Amniotic epithelial cell (primary cell): ENCODE measurements at regions not wholly inside any gene's neighbourhood (a gene's known extent, or its start where the extent isn't known, plus 50 kb on each side); places are given as distances from the start of the nearest gene placed in this dataset.
A peak's percentile ranks its signal among the peaks of the same experiment; 100 is the strongest.

Experiments
- DNase-seq: peaks from one replicate; pipeline ENCODE4 v3.0.0-alpha.2; 2010; ENCODE audit warnings: low read depth

GRCh38 chr13:33711436-33711835, 106.5 kb upstream of the RFC3 start:
- peak; percentile 52 for DNase-seq

DNA sequence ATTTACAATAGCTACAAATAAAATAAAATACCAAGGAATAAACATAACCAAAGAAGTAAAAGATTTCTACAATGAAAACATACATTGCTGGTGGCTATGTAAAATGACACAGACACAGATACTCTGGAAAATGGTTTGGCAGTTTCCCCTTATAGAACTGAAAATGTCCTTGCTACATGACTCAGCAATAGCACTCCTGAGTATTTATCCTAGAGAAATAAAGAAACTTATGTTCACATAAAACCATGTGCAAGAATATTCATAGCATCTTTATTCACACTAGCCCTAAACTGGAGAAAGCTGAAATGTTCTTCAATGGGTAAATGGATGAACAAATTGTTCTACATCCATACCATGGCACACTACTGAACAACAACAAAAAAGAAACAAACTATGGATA, 100.2 kb upstream of the RFC3 start:
- DNase-seq: no peak

GRCh38 chr13:33721724-33722123, 96.2 kb upstream of the RFC3 start:
- DNase-seq: peak; percentile 84

GRCh38 chr13:33722216-33722915, 95.6 kb upstream of the RFC3 start:
- DNase-seq: no peak

DNA sequence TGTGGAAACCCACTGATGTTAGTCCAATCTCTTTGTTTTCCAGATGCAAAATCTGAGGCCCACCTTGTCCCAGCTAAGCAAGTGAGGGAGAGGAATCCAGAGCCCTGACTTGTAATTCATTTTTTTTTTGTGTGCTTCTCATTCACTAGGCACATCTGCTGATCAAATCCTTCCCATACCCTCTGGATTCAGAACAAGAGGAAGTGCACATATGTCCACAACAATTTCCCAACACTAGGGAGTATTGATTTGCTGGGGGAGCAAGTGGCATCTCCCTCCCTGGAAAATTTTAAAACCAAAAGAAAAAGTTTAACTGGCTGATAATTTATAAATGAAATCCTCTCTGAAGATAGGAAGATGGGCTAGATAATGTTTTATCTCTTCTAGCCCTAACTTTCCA, 94.6 kb upstream of the RFC3 start:
- DNase-seq: no peak

- peak; percentile 89 for DNase-seq
Observed at GRCh38 chr13:33723772-33724435, 94.0 kb upstream of the RFC3 start.

DNA sequence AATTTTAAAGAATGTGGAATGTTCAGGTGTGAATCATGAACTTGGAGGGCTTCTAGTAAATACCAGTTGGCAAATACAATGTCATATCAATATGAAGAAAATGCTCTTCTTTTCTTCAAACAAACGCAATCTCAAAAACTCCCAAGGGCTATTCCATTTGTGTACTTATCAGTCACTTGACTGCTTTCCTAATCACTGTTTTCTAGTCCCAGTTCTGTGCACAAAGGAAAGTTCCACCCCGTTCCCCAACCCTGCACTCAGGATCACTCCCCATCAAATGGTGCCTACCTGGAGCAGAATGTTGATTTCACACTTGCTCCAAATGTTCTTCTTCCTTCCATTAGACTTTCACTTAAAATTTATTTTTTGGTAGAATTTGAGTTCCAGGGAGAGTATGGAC, 92.6 kb upstream of the RFC3 start:
- DNase-seq: no peak

DNA sequence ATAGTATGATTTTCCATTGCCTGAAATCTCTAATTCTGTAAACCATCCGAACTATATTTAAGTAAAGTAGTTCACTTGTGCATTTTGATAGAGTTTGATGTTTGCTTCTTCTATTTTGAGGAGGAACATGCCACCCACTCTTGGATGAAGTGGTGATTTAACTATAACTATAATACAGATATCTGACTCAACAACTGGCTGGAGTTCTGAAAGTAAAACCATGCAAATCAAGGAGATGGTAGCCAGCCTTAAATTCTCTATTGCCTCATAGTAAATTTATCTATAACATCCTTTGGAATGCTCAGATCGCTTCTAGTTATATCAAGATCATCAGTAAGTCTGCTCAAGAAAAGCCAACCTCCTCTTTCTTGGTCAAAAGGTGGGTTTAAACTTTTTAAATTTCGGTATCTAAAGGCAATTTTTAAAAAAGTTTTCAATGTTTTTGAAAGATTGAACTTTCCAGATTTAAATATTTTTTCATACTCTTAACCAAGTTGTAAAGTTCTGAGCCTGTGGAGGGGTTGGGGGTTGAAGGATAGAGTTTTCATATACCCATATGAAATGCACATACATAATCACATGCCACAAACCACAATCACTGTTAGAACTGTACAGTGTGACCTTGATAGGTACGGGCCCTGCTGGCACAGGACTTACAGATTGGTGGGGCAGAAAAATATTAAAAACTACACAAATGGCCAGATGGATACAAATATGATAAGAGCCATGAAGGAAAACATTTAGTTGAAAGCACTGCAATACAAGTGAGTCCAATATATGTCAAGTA, 90.5 kb upstream of the RFC3 start:
- DNase-seq: no peak

DNA sequence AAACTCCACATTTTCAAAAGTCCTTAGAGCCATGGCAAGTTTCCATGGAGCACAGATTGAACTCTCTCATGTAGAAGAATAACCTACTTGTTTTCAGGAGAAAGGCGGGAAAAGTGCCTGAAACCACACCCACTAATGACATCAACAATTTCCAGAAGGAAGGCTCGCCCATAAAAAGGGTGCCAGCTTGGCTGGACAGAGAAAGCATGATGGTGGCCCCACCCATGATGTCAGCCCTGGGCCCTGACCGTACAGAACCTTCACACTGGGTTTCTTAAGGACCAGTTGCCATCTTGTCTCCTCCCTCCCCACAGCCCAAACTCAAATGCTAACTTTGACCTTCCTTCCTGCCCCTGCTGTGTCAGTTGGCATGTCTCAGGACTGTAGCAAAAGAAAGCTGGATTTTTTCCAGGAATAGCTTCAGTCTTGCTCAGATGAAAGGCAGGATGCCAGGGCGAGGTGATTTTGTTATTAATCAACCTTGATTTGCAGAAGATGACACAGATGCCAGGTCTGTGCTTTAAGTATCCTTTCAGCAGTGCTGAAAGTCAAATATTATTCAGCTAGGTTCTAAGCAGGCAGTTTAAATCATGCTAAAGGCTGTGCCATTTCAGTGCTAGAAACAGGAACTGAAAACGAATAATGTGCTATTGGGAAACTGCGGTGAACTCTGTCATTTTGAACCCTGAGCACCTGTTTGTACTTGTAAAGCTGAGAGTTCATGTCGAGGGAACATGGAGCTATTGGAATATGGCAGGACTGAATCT, 89.5 kb upstream of the RFC3 start:
- DNase-seq: peak; percentile 24

DNA sequence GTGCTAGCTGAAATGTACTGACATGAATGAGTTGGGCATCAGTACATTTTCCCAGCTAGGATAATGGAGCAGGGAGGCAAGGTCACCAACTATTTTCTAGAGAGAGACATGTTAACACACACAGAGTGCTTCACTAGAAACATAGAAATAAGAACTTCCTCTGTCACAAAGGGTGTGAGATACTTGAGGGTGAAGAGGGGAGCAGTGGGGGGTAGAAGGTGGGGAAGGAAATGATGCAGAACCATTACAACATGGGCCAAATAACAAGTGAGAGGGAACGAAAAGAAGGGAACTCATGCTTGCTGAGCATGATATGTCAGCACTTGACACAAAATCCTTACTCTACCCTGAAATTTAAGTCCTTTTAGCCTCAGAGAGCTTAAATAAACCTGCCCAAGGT, 87.8 kb upstream of the RFC3 start:
- no peak for DNase-seq

DNA sequence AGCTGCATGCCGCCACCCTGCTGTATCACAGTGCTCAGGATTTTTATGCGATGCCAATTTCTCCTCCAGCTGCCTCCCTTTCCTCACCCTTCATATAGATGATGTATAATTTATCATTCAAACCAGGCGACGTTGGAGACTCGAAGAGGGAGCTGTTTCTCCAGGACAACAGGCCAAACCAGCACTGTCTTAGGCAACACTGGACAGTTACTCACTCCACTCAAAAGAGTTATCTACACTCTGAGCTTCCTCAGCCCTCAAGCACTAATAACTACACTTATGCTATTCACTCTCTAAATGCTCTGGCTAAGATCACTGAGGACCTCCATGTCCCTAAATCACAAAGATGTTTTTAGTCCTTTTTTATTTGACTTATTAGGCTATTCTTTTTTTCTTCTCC, 87.3 kb upstream of the RFC3 start:
- no peak for DNase-seq

- no peak for DNase-seq
Observed at GRCh38 chr13:33735276-33735675, 82.7 kb upstream of the RFC3 start.

DNA sequence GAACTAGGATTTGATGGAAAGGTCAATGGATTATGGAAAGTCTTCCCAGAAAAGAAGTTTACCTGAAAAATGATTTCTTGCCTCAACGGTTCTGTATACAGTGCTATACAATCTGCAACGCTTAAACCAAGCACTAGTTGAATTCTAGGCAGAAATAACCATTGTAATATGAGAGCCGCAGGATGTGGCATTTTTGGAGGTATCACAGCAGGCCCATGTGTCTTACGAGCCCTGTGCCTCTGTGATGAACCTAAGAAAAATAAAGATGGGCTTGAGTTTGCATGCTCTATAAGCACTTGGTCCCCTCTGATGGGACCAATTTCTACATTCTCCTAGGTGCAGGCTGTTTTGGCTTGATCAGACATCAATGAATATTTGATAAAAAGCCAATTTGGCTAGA, 78.7 kb upstream of the RFC3 start:
- DNase-seq: no peak

DNA sequence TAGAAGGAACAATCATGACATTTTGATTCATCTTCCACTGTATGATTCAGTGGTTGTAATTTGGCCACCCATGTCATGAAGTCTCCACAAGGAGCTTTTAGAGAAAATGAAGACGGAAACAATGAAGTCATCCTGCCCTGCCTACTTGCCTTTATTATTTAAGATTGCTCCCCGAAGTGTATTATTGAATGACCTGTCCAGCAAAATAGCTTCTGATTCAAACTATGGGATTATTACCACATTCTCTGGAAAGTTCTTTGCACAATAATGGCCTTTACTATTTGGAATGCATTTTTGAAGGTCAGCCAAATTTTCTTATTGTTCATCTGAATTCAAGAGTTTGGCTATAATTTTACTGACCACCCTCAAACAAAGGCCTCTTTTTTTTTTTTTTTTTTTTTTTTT, 77.8 kb upstream of the RFC3 start:
- peak; percentile 84 for DNase-seq

- DNase-seq: no peak
Observed at GRCh38 chr13:33742321-33742720, 75.6 kb upstream of the RFC3 start.

GRCh38 chr13:33743438-33744368, 74.2 kb upstream of the RFC3 start:
- DNase-seq: no peak

- DNase-seq: no peak
Observed at GRCh38 chr13:33744589-33745369, 73.2 kb upstream of the RFC3 start.

GRCh38 chr13:33745370-33746324, 72.3 kb upstream of the RFC3 start:
- DNase-seq: no peak

DNA sequence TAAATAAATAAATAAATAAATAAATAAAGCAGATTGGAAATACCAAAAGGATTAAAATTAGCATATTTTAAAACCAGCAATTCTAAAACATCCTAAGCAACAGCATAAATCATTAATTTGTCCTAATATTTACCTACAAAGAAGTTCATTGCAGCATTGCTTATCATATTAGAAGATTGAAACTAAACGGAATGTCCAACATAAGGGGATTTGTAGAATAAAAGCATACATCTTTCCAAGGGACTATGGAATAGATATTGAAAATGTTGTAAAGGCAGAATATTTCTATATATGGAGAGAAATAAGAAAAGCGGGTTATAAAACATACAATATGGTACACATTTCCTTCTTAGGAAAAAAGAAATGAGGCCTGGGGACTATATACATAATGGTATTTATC, 71.1 kb upstream of the RFC3 start:
- DNase-seq: no peak
